IPS-NIHi11 (cell line): ENCODE measurements at regions not wholly inside any gene's neighbourhood (a gene's known extent, or its start where the extent isn't known, plus 50 kb on each side); places are given as distances from the start of the nearest gene placed in this dataset.
"Not testable (repeated sequence)": the region's sequence is repeated elsewhere in the genome, so short reads cannot be mapped to it uniquely, and the experiment has no call there.

Source experiments
- DNase-seq: peaks from one replicate; pipeline ENCODE4 v3.0.0; 2012; ENCODE audit warnings: mixed read lengths, low spot score

DNA sequence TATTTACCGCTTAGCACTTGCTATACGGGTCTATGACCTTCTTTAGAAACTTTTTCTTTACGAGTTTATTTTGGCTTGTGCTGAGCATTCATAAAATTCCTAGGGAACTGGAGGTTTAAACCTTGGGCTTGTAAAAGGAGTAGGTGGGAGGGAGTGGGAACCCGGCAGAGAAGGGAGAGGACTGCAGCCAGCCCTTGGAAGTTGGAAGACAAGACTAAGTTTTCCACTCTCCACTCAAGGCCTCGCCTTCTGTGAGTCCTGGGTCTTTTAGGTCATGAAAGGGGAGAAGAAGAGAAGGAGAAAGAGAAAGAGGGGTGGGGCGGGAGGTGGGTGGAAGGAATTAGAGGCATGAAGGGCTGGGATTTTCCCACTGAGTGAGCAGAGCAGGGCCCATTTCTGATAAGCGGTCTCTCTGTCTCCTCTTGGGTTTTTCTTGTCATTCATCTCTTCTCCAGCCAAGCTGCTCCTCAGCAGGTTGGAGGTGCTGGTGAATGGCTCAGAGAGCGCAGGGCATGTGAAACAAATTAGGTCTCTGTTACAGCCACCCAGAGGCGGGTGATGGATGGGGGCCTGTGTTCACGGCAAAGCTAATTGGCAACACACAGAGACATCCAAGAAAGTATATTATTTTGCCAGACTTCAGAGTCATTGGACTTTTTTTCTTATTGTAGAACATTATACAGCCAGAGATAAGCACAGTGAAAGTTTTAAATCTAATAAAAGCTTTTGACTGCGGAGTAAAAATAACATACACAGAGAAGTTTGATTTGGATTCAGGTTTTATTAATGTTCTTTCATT, 247.3 kb downstream of the FOXD2 start:
- no peak for DNase-seq

DNA sequence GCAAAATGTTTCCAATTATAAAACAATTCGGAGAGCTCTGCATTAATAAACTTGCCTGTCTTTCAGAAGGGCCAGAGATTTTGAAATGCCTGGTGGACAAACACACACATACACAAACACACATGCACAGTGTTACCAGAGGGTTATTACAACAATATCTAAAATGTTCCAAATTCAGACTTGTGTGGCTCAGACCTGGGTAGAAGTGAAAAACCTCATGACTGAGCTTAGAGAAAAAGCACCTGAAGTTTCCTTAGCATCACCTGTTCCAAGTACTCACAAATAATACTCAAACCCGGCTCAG, 247.9 kb downstream of the FOXD2 start:
- DNase-seq = no peak

DNA sequence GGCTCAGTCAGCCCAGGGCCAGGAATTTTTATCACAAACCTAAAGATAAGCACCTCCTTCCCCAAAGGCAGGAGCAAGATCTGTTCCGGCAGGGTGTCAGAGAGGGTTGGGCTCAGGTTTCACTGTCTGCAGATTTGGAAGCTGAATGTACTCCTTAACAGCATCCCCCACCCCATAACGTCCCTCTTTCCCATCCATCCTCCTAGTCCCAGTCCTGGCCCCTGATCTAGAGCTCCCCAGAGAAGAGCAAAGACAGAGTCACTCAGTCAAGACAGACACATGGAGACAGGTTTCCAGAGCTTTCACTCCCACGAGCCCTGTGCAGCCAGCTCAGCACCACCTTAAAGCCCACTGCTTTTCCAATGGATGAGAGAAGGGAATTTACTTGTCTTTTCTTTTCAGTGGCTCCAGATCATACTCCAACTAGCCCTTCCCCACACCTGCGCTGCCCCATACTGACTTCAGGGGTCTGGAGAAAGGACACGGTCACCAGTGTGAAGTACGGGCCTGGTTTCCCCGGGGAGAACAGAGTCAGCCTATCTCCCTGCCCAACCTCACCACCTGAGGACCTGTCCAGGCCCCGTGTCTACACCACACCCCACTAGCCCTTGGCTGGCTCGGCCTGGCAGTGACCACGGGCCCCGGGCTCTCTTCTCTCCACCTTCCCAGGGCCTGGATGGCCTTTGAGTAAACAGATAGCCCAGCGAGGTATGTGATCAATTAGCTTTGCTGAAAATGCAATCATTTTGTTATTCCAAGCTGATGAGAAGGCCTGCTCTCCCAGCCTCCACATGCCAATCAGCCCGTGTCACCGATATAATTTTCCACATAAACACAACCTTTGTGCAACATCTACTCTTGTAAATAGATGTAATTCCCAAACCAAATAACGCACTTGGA, 249.1 kb downstream of the FOXD2 start:
- DNase-seq = peak; percentile 49

DNA sequence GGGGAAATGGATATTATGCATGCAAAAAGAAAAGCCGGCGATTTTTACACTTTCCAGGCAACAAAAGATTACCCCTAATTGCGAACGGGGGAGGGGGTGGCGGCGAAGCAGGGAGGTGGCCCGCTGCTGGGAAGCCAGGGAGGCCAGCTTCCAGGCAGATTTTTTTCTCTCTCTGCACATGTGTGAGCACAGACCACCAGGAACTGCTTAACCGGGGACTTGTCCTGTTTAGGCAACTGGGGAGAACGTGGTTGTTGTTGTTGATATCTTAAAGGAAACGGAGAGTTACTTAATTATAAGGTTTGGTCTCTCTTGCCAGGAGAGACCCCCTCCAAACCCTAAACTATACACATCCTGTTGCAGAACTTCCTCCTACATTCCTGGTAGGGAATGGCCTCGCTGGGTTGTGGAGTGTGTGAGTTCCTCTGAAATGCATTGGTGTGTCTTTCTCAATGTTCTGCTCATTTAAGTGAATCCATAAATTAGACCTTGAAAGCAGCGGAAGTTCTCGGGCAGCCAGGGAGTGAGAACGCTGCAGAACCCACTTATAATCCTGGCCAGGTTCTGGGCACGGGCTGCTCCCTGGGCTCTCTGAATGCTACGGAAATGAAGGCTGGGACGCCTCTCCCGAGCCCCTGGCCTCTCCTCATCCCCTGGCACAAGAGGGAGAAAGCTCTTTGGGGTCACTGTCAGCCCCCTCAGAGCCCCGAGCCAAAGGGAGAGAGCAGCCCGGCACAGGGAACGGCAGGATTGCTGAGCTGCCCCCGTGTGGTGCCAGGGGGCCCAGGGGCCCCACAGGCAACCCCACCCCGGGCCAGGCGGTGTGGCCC, 250.0 kb downstream of the FOXD2 start:
- DNase-seq = peak; percentile 53

DNA sequence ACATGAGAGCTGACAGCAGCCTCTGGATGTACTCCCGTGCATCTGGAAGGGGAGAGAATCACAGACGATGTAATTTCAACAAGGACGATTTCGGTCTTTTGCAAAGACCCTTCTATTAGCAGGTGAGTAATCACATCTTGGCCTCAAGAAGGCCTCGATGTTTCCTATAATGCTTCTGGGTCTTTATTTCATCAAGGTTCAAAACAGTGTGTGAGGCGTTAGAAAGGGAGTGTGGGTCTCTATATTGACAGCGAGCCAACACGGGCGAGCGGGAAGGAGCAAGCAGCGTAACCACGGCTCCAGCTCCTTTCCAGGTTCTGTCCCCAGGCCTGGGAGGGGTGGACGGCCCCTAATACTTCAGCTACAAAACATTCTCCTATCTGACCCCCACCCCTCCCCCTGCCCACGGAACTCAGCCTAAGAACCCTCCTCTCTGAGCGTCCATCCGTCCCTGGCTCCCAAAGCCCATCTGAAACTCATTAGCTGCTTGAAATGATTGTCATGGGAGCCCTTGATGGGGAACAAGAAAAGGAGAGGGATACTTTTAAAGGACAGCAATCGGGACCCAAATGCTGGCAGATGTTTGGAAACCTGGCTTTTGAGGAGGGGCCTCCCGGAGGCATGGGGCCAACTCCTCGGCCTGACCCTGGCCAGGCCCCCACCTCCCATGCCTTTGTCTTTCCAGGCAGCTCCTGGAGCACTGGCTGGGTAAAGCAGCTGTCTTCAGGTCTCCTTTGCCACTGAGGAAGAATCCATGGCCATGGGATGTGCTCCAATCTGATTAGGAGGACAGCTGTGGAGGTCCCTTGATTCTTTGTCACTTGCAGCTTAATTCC, 250.8 kb downstream of the FOXD2 start:
- DNase-seq = no peak

DNA sequence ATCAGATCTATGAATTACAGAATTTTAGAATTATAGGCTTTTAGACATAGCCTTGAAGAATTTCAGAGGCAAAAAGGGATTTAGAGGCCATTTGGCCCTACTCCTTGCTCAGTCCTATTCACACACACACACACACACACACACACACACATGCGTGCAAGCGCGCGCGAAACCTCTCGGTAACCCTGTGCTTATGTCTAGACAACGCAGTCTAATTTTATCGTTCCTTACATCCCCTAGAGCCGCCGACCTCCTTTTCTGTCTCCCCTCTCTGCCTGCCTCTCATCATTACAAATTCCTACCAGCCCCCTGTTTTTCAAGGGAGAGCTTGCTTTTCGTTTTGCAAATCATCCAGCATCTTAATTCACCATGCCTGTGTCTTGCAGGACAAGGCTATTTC, 252.1 kb downstream of the FOXD2 start:
- no peak for DNase-seq

DNA sequence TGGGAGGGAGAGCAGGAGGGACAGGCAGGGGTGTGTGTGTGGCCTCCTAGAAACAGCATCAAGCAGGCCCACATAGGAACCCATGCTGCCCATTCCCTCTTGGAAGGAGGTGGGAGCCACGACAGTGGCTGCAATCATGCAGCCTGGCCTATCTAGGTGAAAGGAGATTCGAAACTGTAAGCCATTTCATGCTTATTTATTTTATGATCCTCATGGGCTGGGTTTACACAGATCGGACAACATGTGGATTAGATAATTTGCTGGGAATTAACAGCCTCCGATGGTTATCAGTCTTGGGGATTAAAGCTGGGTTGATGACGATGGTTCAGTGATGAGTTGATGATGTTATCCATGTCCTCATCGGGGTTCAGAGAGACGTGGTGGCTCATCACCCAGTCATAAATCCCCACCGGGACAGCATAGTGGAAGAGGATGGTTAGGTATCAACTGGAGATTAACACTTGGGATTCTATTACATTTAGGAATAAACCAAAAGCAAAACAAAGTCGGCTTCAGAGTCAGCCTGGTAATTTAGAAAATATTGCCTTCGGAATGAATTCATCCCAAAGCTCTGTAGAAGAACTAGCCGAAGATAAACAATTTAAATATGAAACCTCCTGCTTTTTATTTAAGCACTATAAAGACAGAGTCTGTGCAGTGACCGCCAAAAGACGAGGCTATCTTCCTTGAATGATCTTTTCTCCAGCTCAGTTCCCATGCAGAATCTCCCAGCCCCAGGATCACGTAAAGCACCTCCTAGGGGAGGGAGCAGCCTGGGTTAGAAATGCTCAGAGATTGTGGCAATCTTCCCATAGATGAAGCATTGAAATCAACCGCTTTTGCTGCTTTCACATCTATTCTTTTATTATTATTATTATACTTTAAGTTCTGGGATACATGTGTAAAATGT, 252.8 kb downstream of the FOXD2 start:
- no peak for DNase-seq

DNA sequence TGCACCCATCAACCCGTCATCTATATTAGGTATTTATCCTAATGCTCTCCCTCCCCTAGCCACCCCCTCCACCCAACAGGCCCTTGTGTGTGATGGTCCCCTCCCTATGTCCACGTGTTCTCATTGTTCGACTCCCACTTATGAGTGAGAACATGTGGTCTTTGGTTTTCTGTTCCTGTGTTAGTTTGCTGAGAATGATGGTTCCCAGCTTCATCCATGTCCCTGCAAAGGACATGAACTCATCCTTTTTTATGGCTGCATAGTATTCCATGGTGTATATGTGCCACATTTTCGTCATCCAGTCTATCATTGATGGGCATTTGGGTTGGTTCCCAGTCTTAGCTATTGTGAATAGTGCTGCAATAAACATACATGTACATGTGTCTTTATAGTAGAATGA, 253.4 kb downstream of the FOXD2 start:
- not testable (repeated sequence) for DNase-seq

DNA sequence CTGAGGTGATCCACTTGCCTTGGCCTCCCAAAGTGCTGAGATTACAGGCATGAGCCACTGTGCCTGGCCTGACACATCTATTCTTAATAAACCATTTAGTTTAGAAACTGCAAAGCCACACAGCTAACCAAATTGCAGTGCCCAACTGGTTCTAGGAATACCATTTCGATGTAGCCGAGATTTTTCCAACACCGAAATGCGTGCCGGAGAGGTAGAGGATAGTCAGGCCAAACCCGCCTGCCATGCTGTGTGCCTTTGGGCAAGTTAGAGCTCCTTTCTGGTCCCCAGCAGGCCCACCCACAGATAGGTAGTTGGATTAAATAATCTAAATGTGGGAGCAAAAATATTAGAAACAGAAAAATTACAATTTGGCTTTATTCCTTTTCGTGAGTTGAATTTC, 254.4 kb downstream of the FOXD2 start:
- no peak for DNase-seq

DNA sequence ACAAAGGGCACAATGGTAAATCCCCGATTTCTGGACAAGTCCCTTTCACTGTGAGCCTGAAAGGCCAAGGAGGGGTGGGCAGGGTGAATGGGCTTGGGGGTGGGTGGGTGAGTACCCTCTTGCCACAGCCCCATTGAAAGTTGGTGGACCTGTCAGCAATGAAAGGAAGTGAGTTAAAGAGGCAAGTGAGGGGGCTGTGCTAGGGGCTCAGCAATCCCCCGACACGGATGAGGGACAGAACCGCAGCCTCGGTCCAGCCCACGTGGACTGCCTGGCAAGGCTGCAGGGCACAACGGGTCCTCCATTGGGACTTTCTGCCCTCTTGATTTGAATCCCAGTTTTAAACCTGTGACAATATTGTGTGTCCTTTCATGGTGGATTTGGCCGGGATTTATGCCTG, 255.3 kb downstream of the FOXD2 start:
- no peak for DNase-seq

DNA sequence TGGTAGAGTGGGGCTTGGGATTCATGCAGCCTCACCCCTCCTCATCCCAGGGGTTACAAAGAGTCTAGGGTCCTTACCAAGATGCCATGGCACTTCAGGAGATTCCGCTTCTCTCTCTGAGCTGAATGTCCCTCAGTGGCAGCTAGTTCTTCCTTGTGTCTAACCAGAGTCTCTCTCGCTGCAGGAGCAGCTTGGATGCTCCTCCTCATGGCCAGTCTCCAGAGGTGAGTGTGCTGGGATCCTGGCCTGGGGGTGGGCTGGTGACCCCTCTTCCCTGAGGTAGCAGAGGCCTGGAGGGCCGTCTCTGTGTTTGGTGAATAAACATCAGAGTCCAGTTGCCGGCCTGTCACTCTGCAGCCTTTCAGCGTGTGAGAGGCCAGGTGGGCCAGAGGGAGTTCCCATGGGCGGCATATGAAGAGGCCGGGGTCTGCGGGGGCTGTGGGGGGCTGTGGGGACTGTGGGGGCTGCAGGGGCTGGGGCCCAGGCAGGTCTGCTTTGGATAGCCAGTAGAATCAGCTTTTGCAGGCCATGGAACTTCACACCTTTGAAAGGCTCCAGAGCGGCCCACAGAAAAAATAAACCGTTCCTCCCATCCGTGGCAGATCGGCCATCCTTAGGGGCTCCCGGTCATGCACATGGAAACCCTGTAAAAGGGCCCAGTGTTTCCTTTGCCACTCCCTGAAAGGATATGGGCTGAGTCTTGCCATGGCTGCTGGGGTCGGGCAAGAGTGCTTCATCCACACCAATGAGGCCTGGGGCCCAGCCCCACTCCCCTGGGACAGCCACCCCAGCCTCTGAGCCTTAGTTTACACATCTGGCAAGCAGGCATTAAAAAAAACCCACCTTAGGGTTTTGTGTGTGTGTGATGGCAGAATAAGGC, 256.4 kb downstream of the FOXD2 start:
- DNase-seq = no peak

DNA sequence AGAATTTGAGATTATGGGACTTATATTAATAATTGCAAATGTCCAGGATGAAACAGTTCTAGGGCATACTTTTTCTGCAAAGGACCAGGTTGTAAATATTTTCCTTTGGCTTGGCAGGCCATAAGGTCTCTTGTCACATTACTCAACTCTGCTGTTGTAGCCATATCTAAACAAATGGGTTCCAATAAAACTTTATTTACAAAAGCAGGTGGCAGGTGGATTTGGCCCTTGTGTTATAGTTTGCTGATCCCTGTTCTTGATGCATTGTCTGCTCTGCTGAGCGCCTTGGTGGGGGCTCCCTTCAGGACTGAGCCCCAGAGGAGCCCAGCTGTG, 258.5 kb downstream of the FOXD2 start:
- DNase-seq = no peak

DNA sequence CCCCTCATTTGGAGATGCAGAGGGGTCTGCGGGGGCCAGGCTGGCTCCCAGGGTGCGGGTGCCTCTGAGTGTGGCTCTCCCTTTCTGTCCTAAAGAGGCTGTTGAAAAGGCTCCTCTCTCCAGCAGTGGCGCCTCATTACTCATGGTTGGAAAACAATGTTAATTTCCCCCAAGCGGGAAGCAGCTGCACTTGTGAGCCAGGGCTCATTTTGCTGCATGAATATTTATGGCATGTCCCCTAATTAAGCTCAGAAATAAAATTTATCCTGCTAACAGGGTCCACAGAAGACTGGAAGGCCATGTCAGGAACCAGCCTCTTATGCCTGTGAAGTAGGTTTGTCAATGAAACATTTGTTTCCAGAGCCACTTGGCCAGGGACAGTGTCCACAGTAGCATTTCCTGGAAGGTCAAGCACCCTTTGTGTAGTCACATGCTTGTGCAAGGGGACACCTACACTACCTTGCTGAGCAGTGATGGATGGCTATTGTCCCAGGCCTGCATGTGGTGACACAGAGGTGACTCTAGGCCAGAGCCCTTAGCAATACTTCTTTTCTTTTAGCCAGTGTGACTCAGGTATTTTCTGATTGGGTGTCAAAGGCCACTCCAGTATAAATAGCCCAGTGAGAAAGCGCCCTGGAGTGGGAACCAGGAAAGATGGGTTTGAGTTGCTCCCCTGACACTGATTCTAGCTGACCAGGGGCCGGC, 259.0 kb downstream of the FOXD2 start:
- DNase-seq = no peak

DNA sequence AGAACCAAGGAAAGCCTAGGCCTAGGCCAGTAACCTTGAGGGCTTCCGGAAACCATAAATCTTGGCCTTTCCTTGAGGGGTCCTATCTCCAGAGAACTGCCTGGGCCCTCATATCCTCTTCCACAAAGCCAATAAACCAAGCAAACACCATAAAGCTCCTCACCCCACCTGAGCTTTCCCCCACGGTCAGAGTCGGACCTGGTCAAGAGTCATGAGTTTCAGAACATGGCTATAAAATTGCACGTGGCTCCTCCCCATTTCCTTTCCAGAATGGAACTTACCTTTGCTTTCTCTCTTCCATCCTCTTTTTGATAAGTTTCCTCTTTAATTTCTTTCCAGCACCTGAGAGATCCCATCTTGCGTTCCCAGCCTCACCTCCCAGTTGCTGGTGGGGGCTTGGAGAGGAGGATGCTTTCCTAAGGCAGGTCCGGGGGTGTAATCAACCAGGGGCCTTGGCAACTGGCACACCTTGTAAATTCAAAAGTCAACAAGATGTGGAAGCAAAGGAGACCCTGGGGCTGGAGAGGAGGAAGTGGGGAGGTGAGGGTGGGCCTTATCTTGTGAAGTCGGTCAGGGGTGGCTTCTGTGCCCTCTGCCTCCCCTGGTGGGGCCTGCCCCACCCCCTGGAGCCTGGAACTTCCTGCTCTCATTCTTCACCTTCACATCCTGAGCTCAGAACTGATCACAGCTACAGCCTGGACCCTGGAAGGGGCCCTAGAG, 259.9 kb downstream of the FOXD2 start:
- DNase-seq = no peak

DNA sequence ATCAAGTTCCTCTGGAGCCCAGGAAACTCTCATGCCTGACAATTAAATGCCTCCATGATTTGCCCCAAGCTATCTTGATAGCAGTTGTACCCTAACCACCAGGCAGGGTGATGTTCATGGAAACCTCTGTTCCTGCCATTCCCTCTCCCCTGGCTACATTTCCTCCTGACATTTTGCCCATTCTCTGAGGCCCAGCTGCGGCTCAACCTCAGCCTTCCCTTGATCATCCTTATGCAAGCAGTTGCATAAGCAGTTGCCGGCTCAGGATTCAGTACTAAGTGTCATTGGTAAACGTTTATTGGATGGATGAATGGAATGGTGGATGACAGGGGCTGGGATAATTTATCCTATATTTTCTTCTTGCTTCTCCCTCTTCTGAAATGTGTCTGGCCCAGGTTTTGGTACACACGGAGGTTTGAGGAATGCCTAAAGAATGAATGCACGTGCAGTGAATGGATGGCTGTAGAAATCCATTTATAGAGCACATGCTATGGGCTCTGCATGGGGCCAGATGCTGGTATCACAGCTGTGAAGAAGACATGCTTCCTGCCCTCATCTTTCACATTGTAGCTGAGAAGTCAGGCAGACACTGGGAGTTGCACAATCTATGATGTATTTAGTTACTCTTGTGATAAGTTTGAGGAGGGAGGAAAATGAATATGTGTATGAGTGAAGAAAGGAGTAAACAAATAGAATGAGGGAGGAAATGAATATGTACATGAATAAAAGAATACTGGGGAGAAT, 261.8 kb downstream of the FOXD2 start:
- no peak for DNase-seq

DNA sequence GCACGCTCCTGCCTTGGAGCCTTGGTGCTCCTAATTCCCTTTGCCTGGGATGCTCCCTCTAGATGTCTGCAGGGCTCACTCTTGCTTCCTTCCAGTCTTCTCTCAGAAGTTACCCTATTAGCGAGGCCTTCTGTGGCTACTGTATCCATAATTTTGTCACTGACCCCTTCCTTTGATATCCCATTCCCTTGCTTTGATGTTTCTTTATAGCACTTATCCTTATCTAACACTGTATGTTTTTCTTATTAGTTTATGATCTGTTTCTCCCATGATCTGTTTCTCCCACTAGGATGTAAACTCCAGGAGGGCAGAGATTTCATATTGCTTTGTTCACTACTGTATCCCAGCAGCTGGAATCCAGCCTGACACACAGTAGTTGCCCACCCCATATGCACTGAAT, 263.4 kb downstream of the FOXD2 start:
- DNase-seq = no peak

DNA sequence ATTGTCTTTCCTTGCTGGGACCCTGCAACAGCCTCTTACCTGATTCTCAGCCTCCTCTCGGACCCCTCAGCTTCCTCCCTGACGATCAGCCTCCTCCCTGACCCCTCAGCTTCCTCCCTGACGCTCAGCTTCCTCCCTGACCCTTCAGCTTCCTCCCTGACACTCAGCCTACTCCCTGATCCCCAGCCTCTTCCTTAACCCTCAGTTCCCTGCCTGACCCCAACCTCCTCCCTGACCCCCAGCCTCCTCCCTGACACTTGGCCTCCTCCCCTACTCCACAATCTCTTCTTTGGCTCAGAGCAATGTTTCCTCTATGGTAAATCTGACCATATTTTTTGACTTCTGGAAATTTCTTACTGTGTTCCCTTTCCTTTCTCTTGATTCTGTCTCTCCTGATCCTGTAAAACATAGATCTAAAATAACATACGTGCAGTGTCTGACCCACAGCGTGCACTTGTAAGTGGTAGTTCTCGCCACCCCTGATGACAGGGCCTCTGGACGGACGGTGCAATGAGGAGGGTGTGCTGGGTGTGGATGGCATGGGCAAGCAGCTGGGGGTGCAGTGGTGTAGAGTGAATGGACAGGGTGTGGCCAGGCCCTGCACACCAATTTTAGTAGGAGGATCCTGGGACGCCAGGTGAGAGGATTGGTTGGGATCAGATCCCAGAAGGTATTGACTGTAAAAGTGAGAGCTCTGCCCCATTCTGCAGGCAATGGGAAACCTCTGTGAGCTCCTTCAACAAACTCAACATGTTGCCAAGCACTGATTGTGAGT, 264.1 kb downstream of the FOXD2 start:
- DNase-seq = no peak
